ENCODE measurements at regions not wholly inside any gene's neighbourhood (a gene's known extent, or its start where the extent isn't known, plus 50 kb on each side); places are given as distances from the start of the nearest gene placed in this dataset.

DNA sequence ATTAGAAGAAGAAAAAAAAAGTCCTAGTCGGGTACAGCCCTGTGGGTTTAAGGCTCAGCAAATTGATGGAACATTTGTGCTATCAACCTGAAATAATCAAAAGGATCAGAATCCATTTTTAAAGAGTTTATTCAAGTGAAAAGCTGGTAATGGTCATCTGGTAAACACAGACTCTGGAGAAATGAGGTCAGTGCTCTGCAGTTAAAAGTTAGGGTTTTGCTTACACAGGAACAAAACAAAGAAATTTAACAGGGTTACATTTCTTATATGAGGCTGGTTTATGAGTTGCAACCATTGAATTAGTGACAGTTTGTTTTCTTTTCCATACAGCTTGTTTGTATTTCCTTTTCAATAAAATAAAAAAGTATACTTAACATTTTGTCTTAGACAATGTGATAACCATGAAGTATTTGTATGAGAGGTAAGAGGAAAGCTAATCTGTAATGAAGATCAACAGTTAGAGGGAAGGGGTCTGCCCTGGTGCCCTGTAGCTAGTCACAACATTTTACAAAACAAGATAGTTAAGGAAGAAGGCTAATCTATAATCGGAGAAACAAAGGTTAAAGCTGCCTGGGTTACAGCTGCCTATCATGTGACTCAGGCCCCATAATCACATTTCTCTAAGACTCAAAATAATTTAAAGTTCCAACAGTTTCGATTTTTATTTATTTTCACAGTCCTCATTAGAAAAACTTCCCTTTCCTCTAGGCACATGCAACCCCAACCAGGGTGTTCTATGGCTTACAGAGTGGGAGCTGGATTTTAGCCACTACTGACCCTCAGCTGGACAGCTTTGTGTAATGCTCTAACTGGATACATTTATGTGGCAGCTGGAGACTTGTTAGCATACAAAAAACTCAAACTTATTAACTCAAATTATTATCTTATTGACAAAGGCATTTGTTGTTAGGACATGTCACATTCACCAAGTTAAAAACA lies 98.1 kb upstream of the ACP3 start:
- no peak for DNase-seq (ENCODE audit: low read depth, low spot score)
- CTCF ChIA-PET, result interaction anchor here (3.9 kb wide), 1 partner anchor 9 kb away, joined by 19 read pairs; no protein-coding TSS in a partner anchor

More for the DNA sequence above, 98.1 kb upstream of the ACP3 start:
- H3K36me3 ChIP-seq (ENCODE audit: control insufficient read depth in 1 of 2, insufficient read depth in 2 of 2, low read length in 2 of 2), result no peaks in the 10 kb centered on the region
- ChIA-PET RAD21 (ENCODE audit: low non-redundant PET in 1 of 2, low total read pairs in 2 of 2, uncharacterized antibody in 2 of 2, unreplicated experiment in 2 of 2) (no interaction called here), POLR2A (no interaction called here)
- H3K9me2 ChIP-seq (ENCODE audit: insufficient read depth), result no peaks in the 10 kb centered on the region
- H3K4me3 ChIP-seq (replicated peaks in 1 of 2; ENCODE audit: low read depth in 1 of 2, low read length in 2 of 2), result no peak overlapping the region
- no peak overlapping the region for H3K27ac ChIP-seq (ENCODE audit: low read depth, low read length)
- H3K79me2 ChIP-seq (ENCODE audit: insufficient read depth, low read length), result no peaks in the 10 kb centered on the region
- peaks cover 21% of the 10 kb centered on the region for H3K27me3 ChIP-seq (ENCODE audit: insufficient read depth, low read length)
- H4K20me1 ChIP-seq (ENCODE audit: insufficient read depth), result no peaks in the 10 kb centered on the region
- H3K4me2 ChIP-seq (ENCODE audit: low read length), result no peak overlapping the region
- intact Hi-C loops (cut with micrococcal nuclease), result no loop called here
- no peaks in the 10 kb centered on the region for H3K4me1 ChIP-seq (ENCODE audit: control insufficient read depth in 1 of 2, insufficient read depth in 2 of 2, low read length in 2 of 2)
- no peaks in the 10 kb centered on the region for H3K9me3 ChIP-seq (ENCODE audit: control insufficient read depth in 1 of 2, insufficient read depth in 1 of 2, low read depth in 1 of 2, low read length in 2 of 2)
- no peak overlapping the region for H2AFZ ChIP-seq (ENCODE audit: low read depth, low read length, poor library complexity, severe bottlenecking)
- no peak for ATAC-seq
- no peak for TF ChIP-seq RAD21 (IDR thresholded peaks at IDR 0.05; ENCODE audit: low read depth)
- no peak for TF ChIP-seq TCF7L2 (IDR thresholded peaks at IDR 0.05; ENCODE audit: borderline replicate concordance, extremely low read depth, insufficient read depth, insufficient read length)
- TF ChIP-seq ZFX (IDR thresholded peaks at IDR 0.05), result no peak
- TF ChIP-seq YY1 (IDR thresholded peaks at IDR 0.05; ENCODE audit: extremely low read depth, insufficient replicate concordance, low read depth, low read length), result no peak
- TF ChIP-seq CEBPB (IDR thresholded peaks at IDR 0.05; ENCODE audit: low read depth), result no peak
- TF ChIP-seq CBX3 (IDR thresholded peaks at IDR 0.05; ENCODE audit: low read depth), result no peak
- TF ChIP-seq ELF1 (IDR thresholded peaks at IDR 0.05; ENCODE audit: borderline replicate concordance, low read depth), result no peak
- TF ChIP-seq, protein P1, sequence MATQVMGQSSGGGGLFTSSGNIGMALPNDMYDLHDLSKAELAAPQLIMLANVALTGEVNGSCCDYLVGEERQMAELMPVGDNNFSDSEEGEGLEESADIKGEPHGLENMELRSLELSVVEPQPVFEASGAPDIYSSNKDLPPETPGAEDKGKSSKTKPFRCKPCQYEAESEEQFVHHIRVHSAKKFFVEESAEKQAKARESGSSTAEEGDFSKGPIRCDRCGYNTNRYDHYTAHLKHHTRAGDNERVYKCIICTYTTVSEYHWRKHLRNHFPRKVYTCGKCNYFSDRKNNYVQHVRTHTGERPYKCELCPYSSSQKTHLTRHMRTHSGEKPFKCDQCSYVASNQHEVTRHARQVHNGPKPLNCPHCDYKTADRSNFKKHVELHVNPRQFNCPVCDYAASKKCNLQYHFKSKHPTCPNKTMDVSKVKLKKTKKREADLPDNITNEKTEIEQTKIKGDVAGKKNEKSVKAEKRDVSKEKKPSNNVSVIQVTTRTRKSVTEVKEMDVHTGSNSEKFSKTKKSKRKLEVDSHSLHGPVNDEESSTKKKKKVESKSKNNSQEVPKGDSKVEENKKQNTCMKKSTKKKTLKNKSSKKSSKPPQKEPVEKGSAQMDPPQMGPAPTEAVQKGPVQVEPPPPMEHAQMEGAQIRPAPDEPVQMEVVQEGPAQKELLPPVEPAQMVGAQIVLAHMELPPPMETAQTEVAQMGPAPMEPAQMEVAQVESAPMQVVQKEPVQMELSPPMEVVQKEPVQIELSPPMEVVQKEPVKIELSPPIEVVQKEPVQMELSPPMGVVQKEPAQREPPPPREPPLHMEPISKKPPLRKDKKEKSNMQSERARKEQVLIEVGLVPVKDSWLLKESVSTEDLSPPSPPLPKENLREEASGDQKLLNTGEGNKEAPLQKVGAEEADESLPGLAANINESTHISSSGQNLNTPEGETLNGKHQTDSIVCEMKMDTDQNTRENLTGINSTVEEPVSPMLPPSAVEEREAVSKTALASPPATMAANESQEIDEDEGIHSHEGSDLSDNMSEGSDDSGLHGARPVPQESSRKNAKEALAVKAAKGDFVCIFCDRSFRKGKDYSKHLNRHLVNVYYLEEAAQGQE (IDR thresholded peaks at IDR 0.05; ENCODE audit: low read depth), result no peak
- TF ChIP-seq, protein P2, sequence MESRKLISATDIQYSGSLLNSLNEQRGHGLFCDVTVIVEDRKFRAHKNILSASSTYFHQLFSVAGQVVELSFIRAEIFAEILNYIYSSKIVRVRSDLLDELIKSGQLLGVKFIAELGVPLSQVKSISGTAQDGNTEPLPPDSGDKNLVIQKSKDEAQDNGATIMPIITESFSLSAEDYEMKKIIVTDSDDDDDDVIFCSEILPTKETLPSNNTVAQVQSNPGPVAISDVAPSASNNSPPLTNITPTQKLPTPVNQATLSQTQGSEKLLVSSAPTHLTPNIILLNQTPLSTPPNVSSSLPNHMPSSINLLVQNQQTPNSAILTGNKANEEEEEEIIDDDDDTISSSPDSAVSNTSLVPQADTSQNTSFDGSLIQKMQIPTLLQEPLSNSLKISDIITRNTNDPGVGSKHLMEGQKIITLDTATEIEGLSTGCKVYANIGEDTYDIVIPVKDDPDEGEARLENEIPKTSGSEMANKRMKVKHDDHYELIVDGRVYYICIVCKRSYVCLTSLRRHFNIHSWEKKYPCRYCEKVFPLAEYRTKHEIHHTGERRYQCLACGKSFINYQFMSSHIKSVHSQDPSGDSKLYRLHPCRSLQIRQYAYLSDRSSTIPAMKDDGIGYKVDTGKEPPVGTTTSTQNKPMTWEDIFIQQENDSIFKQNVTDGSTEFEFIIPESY (IDR thresholded peaks at IDR 0.05; ENCODE audit: extremely low read depth, insufficient replicate concordance, low read length), result no peak
- TF ChIP-seq SP1 (IDR thresholded peaks at IDR 0.05; ENCODE audit: low read depth), result no peak
- TF ChIP-seq, protein P3, sequence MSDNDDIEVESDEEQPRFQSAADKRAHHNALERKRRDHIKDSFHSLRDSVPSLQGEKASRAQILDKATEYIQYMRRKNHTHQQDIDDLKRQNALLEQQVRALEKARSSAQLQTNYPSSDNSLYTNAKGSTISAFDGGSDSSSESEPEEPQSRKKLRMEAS (IDR thresholded peaks at IDR 0.05), result no peak
- no peak for TF ChIP-seq EZH2 (IDR thresholded peaks at IDR 0.05)
- no peak for TF ChIP-seq SIN3A (IDR thresholded peaks at IDR 0.05; ENCODE audit: low read depth)
- TF ChIP-seq, protein P4, sequence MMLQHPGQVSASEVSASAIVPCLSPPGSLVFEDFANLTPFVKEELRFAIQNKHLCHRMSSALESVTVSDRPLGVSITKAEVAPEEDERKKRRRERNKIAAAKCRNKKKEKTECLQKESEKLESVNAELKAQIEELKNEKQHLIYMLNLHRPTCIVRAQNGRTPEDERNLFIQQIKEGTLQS (IDR thresholded peaks at IDR 0.05), result no peak
- TF ChIP-seq ZNF274 (IDR thresholded peaks at IDR 0.05; ENCODE audit: low read depth, low read length), result no peak
- TF ChIP-seq, protein P5, sequence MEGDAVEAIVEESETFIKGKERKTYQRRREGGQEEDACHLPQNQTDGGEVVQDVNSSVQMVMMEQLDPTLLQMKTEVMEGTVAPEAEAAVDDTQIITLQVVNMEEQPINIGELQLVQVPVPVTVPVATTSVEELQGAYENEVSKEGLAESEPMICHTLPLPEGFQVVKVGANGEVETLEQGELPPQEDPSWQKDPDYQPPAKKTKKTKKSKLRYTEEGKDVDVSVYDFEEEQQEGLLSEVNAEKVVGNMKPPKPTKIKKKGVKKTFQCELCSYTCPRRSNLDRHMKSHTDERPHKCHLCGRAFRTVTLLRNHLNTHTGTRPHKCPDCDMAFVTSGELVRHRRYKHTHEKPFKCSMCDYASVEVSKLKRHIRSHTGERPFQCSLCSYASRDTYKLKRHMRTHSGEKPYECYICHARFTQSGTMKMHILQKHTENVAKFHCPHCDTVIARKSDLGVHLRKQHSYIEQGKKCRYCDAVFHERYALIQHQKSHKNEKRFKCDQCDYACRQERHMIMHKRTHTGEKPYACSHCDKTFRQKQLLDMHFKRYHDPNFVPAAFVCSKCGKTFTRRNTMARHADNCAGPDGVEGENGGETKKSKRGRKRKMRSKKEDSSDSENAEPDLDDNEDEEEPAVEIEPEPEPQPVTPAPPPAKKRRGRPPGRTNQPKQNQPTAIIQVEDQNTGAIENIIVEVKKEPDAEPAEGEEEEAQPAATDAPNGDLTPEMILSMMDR (IDR thresholded peaks at IDR 0.05 in 2 of 3, conservative IDR thresholded peaks at IDR 0.05 in 1 of 3; ENCODE audit: borderline replicate concordance in 1 of 3, insufficient read depth in 1 of 3, low read depth in 2 of 3, low read length in 2 of 3), result no peak
- TF ChIP-seq SRF (IDR thresholded peaks at IDR 0.05; ENCODE audit: low read depth), result no peak
- no peak for TF ChIP-seq FOSL1 (IDR thresholded peaks at IDR 0.05; ENCODE audit: low read depth)
- no TSS peak for BruUV-seq (replicated peaks)
- no peak overlapping the region for H3K9ac ChIP-seq (ENCODE audit: low read length)

Measured in HCT116 (cell line).